HepG2 (cell line): ENCODE measurements at regions not wholly inside any gene's neighbourhood (a gene's known extent, or its start where the extent isn't known, plus 50 kb on each side); places are given as distances from the start of the nearest gene placed in this dataset.

ENCODE experiments used
- ATAC-seq: fragments of 200-7000 bp; cut with Tn5 transposase; 3 replicates; pipeline ENCODE4 v1.9.1; 2020; ENCODE audit warnings: mild to moderate bottlenecking, moderate library complexity
- BruUV-seq: library from RNA; stranded (reverse); fragments of 400-500 nt; replicated peaks from 2 replicates; lab custom pipeline; 2021; lab: Mats Ljungman, UMichigan
- CTCF ChIA-PET: fragments of 300-600 bp; formaldehyde crosslinking; extraction: SDS; loops from one replicate; lab custom pipeline; 2021; ENCODE audit warnings: low total read pairs, inconsistent platforms, low intra/inter-chr PET ratio; lab: Yijun Ruan, JAX
- POLR2A ChIA-PET: fragments of 350-600 bp; sonication (Branson Sonifier 250); formaldehyde crosslinking; loops from one replicate; lab custom pipeline; 2020; ENCODE audit warnings: antibody characterized with exemption, inconsistent platforms; lab: Yijun Ruan, JAX
- DNase-seq: peaks from one replicate; pipeline ENCODE4 v3.0.0-alpha.2; 2015; ENCODE audit warnings: low spot score
- FAIRE-seq: peaks from 3 replicates; lab custom pipeline; 2011; peaks lifted over from hg19 to GRCh38; lab: Jason Lieb, UNC
- H2AFZ ChIP-seq: one replicate; pipeline ENCODE4 v1.6.1; 2011; ENCODE audit warnings: low read length, inconsistent platforms
- H3K27ac ChIP-seq: fragments of 300-600 bp; 3 replicates; pipeline ENCODE4 v1.8.0; 2011; ENCODE audit warnings: mixed run types, mild to moderate bottlenecking, mixed read lengths, low read length, inconsistent platforms; ENCODE audit not compliant: insufficient read depth; ENCODE audit errors: extremely low read length
- H3K27me3 ChIP-seq, 2 experiments: fragments of 200-600 bp in 1 of 2; 2 replicates in 1 of 2; 3 replicates in 1 of 2; pipeline versions ENCODE4 v1.6.0 to v1.8.0; 2011; ENCODE audit warnings: low read length in 2 of 2, mild to moderate bottlenecking in 2 of 2, moderate library complexity in 2 of 2, inconsistent platforms in 1 of 2; ENCODE audit not compliant: insufficient read depth in 2 of 2, control insufficient read depth in 1 of 2
- H3K36me3 ChIP-seq, 2 experiments: fragments of 200-600 bp in 1 of 2; replicated peaks in 1 of 2; 2 replicates in 1 of 2; 3 replicates in 1 of 2; pipeline versions ENCODE4 v1.5.1 to v1.8.0; 2011; ENCODE audit warnings: low read length in 2 of 2, inconsistent platforms in 1 of 2; ENCODE audit not compliant: insufficient read depth in 2 of 2, control insufficient read depth in 1 of 2
- H3K4me1 ChIP-seq: 2 replicates; pipeline ENCODE4 v1.5.1; 2012; ENCODE audit warnings: low read length, inconsistent platforms; ENCODE audit not compliant: insufficient read depth
- H3K4me2 ChIP-seq: 2 replicates; pipeline ENCODE4 v1.6.0; 2011; ENCODE audit warnings: low read depth, low read length, inconsistent platforms
- H3K4me3 ChIP-seq, 3 experiments: fragments of 200-600 bp in 1 of 3; sonication (generic), shearing (Covaris generic) in 1 of 3; replicated peaks in 1 of 3; 2 replicates each; pipeline ENCODE4 v1.5.1; 2011 to 2016; ENCODE audit warnings: low read length in 3 of 3, inconsistent platforms in 2 of 3, low read depth in 2 of 3, mild to moderate bottlenecking in 2 of 3, control low read depth in 1 of 3, mixed read lengths in 1 of 3; ENCODE audit not compliant: insufficient read depth in 1 of 3
- H3K79me2 ChIP-seq: one replicate; pipeline ENCODE4 v1.6.1; 2011; ENCODE audit warnings: low read length, inconsistent platforms; ENCODE audit not compliant: insufficient read depth
- H3K9ac ChIP-seq: 2 replicates; pipeline ENCODE4 v1.6.0; 2011; ENCODE audit warnings: mild to moderate bottlenecking, low read depth, low read length, inconsistent platforms; ENCODE audit not compliant: insufficient read depth
- H3K9me3 ChIP-seq: 2 replicates; pipeline ENCODE4 v1.5.1; 2012; ENCODE audit warnings: mild to moderate bottlenecking, low read length
- H4K20me1 ChIP-seq: 2 replicates; pipeline ENCODE4 v1.6.0; 2011; ENCODE audit warnings: inconsistent platforms, mild to moderate bottlenecking, low read length, moderate library complexity; ENCODE audit not compliant: insufficient read depth
- GTF3A ChIP-seq: sonication (generic); formaldehyde crosslinking; conservative IDR thresholded peaks from 2 replicates; pipeline ENCODE4 v1.4.0; 2020; ENCODE audit warnings: mild to moderate bottlenecking, missing genetic modification reagents
- HCFC1 ChIP-seq: fragments of 150-350 bp; IDR thresholded peaks from 2 replicates; pipeline ENCODE4 v1.6.1; 2014; ENCODE audit warnings: low read depth, low read length
- HNRNPLL ChIP-seq: fragments of 200-400 bp; formaldehyde crosslinking; IDR thresholded peaks from 2 replicates; pipeline ENCODE4 v1.6.1; 2017; ENCODE audit warnings: mild to moderate bottlenecking, low read depth, low read length; ENCODE audit not compliant: poor library complexity, severe bottlenecking
- JUNB ChIP-seq: sonication (generic); formaldehyde crosslinking; IDR thresholded peaks from 2 replicates; pipeline ENCODE4 v1.8.0; 2022; ENCODE audit warnings: missing genetic modification reagents, mild to moderate bottlenecking, borderline replicate concordance
- KDM4B ChIP-seq: sonication (generic); formaldehyde crosslinking; IDR thresholded peaks from 2 replicates; pipeline ENCODE4 v1.4.0; 2020; ENCODE audit warnings: missing genetic modification reagents
- RARG ChIP-seq: sonication (generic); formaldehyde crosslinking; IDR thresholded peaks from 2 replicates; pipeline ENCODE4 v1.4.0; 2020; ENCODE audit warnings: low read depth, mild to moderate bottlenecking, missing genetic modification reagents
- RFXANK ChIP-seq: IDR thresholded peaks from 2 replicates; pipeline ENCODE4 v1.6.1; 2016
- SALL1 ChIP-seq: sonication (generic); formaldehyde crosslinking; IDR thresholded peaks from 2 replicates; pipeline ENCODE4 v1.8.0; 2022; ENCODE audit warnings: mild to moderate bottlenecking, missing genetic modification reagents
- TBX2 ChIP-seq: sonication (generic); formaldehyde crosslinking; IDR thresholded peaks from 2 replicates; pipeline ENCODE4 v1.5.0; 2020; ENCODE audit warnings: missing genetic modification reagents, mild to moderate bottlenecking, borderline replicate concordance
- YEATS2 ChIP-seq: sonication (generic); formaldehyde crosslinking; IDR thresholded peaks from 2 replicates; pipeline ENCODE4 v1.4.0; 2020; ENCODE audit warnings: missing genetic modification reagents, borderline replicate concordance
- ZKSCAN5 ChIP-seq: sonication (generic); formaldehyde crosslinking; IDR thresholded peaks from 2 replicates; pipeline ENCODE4 v1.5.1; 2020; ENCODE audit warnings: mild to moderate bottlenecking, missing genetic modification reagents
- ZMYM3 ChIP-seq: sonication (generic); formaldehyde crosslinking; IDR thresholded peaks from 2 replicates; pipeline ENCODE4 v1.5.1; 2020; ENCODE audit warnings: mild to moderate bottlenecking, missing genetic modification reagents
- ZNF101 ChIP-seq: sonication (generic); formaldehyde crosslinking; IDR thresholded peaks from 2 replicates; pipeline ENCODE4 v1.4.0; 2020; ENCODE audit warnings: mild to moderate bottlenecking, low read depth, missing genetic modification reagents, borderline replicate concordance
- ZNF557 ChIP-seq: sonication (generic); formaldehyde crosslinking; IDR thresholded peaks from 2 replicates; pipeline ENCODE4 v1.4.0; 2020; ENCODE audit warnings: missing genetic modification reagents
- ZNF570 ChIP-seq: sonication (generic); formaldehyde crosslinking; IDR thresholded peaks from 2 replicates; pipeline ENCODE4 v1.4.0; 2020; ENCODE audit warnings: mild to moderate bottlenecking, missing genetic modification reagents, borderline replicate concordance
- ZSCAN30 ChIP-seq: sonication (generic); formaldehyde crosslinking; IDR thresholded peaks from 2 replicates; pipeline ENCODE4 v1.5.0; 2020; ENCODE audit warnings: mild to moderate bottlenecking, missing genetic modification reagents
- WGBS: methylation state at CpG from one replicate; pipeline ENCODE4 v1.1.6; 2017; ENCODE audit warnings: low lambda C conversion rate; 5-methylcytosine and 5-hydroxymethylcytosine counted together
- in situ Hi-C: cut with HindIII; loops from 2 replicates; pipeline ENCODE4 v1.10.0; 2017; ENCODE audit warnings: low pct_unique_long_range_greater_than_20kb; ENCODE audit not compliant: extremely low pct_ligation_motif_present
- intact Hi-C: fragments of 100-400 bp; cut with micrococcal nuclease; formaldehyde crosslinking; loops from one replicate; pipeline ENCODE4 v1.10.0; 2022; ENCODE audit not compliant: unreplicated experiment
- TF ChIP-seq, protein P1 (sequence below): sonication (generic); formaldehyde crosslinking; IDR thresholded peaks from 2 replicates; pipeline ENCODE4 v1.5.1; 2020; ENCODE audit warnings: mild to moderate bottlenecking, missing genetic modification reagents
- TF ChIP-seq, protein P2 (sequence below): IDR thresholded peaks from 2 replicates; pipeline ENCODE4 v1.6.1; 2016

- no peak for TF ChIP-seq TBX2 (CRISPR knock-in tag)
These were observed 249.4 kb downstream of the KCTD12 start (continued) for GRCh38 chr13:76636829-76637228.

GRCh38 chr13:76635232-76636230 lies 250.7 kb downstream of the KCTD12 start:
- Histone ChIP-seq H3K4me1 (no peaks in the 10 kb centered on the region), H3K4me3 (no peak overlapping the region), H3K4me2 (no peak overlapping the region), H3K27me3 (no peaks in the 10 kb centered on the region), H2AFZ (no peak overlapping the region), H3K27ac (no peak overlapping the region), H3K79me2 (no peaks in the 10 kb centered on the region), H3K9ac (no peak overlapping the region), H3K9me3 (no peaks in the 10 kb centered on the region), H3K36me3 (no peaks in the 10 kb centered on the region), H4K20me1 (no peaks in the 10 kb centered on the region)
- CTCF ChIA-PET = no interaction called here
- 2% methylated on average over 7 of the region's 7 CpGs for WGBS
- BruUV-seq = no TSS peak
- no peak for DNase-seq
- no peak for FAIRE-seq
- TF ChIP-seq RFXANK (CRISPR knock-in tag) (no peak), RARG (CRISPR knock-in tag) (no peak), YEATS2 (CRISPR knock-in tag) (no peak), ZNF570 (CRISPR knock-in tag) (no peak), HCFC1 (no peak), ZMYM3 (CRISPR knock-in tag) (no peak), KDM4B (CRISPR knock-in tag) (no peak), ZNF557 (CRISPR knock-in tag) (no peak), GTF3A (CRISPR knock-in tag) (no peak), ZNF101 (CRISPR knock-in tag) (no peak), ZSCAN30 (CRISPR knock-in tag) (no peak), JUNB (CRISPR knock-in tag) (no peak), HNRNPLL (no peak), ZKSCAN5 (no peak), SALL1 (CRISPR knock-in tag) (no peak)
- TF ChIP-seq, protein P1, sequence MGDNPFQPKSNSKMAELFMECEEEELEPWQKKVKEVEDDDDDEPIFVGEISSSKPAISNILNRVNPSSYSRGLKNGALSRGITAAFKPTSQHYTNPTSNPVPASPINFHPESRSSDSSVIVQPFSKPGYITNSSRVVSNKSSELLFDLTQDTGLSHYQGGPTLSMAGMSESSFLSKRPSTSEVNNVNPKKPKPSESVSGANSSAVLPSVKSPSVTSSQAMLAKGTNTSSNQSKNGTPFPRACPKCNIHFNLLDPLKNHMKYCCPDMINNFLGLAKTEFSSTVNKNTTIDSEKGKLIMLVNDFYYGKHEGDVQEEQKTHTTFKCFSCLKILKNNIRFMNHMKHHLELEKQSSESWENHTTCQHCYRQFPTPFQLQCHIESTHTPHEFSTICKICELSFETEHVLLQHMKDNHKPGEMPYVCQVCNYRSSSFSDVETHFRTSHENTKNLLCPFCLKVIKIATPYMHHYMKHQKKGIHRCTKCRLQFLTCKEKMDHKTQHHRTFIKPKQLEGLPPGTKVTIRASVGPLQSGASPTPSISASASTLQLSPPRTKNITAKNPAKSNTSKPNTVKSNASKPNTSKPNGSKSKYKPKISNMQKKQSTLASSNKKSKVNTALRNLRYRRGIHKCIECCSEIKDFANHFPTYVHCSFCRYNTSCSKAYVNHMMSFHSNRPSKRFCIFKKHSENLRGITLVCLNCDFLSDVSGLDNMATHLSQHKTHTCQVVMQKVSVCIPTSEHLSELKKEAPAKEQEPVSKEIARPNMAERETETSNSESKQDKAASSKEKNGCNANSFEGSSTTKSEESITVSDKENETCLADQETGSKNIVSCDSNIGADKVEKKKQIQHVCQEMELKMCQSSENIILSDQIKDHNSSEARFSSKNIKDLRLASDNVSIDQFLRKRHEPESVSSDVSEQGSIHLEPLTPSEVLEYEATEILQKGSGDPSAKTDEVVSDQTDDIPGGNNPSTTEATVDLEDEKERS (CRISPR knock-in tag) = no peak
- TF ChIP-seq, protein P2, sequence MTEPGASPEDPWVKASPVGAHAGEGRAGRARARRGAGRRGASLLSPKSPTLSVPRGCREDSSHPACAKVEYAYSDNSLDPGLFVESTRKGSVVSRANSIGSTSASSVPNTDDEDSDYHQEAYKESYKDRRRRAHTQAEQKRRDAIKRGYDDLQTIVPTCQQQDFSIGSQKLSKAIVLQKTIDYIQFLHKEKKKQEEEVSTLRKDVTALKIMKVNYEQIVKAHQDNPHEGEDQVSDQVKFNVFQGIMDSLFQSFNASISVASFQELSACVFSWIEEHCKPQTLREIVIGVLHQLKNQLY = no peak
- ATAC-seq = no peak
- in situ Hi-C loops (no loop called here), intact Hi-C loops (no loop called here)
- POLR2A ChIA-PET = no interaction called here
